ENCODE measurements at regions not wholly inside any gene's neighbourhood (a gene's known extent, or its start where the extent isn't known, plus 50 kb on each side); places are given as distances from the start of the nearest gene placed in this dataset.

DNA sequence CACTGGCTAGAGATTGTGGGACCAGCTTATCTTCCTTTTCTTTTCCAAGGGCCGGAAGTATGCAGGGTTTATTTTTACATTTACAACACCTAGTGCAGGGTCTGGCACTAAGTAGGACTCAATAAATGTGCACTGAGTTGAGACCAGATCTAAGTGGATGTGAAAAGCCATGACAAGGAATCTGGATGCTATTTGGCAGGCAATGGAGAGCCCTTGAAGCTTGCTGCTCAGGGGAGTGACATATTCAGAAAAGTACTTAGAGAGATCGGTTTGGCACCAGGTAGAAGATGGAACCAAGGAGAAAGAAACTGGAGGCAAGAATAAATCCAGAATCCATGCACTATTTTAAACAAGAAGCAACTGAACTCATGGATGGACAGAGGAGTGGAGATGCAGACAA is 815.8 kb downstream of the MAFB start:
- intact Hi-C loops (cut with DNase I), result no loop called here
- no peak for TF ChIP-seq POLR2A (IDR thresholded peaks at IDR 0.05)
- TF ChIP-seq, protein P1, sequence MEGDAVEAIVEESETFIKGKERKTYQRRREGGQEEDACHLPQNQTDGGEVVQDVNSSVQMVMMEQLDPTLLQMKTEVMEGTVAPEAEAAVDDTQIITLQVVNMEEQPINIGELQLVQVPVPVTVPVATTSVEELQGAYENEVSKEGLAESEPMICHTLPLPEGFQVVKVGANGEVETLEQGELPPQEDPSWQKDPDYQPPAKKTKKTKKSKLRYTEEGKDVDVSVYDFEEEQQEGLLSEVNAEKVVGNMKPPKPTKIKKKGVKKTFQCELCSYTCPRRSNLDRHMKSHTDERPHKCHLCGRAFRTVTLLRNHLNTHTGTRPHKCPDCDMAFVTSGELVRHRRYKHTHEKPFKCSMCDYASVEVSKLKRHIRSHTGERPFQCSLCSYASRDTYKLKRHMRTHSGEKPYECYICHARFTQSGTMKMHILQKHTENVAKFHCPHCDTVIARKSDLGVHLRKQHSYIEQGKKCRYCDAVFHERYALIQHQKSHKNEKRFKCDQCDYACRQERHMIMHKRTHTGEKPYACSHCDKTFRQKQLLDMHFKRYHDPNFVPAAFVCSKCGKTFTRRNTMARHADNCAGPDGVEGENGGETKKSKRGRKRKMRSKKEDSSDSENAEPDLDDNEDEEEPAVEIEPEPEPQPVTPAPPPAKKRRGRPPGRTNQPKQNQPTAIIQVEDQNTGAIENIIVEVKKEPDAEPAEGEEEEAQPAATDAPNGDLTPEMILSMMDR (IDR thresholded peaks at IDR 0.05), result no peak
- no peak for TF ChIP-seq POLR2AphosphoS5 (IDR thresholded peaks at IDR 0.05; ENCODE audit: insufficient read depth in 1 of 2, low read depth in 1 of 2)

DNA sequence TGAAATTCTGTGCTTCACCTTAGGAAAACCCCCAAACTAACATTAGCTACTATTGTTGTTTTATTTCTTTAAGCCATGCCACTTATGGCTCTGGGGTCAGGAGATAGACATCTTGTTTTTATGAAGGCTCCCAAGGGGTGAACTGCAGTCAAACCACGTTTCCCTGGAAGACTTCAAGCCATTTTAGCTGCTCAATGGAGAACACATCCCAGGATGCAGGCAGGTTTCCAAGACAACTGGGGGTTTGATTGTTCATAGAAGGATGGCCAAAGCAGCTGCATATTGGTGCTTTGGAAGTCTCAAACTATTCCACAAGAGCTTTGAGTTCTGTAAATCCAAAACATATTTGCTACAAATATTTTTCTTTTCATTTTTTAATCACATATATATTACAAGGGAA is 818.0 kb downstream of the MAFB start:
- intact Hi-C loops (cut with DNase I), result no loop called here
- no peaks in the 10 kb centered on the region for H3K9me3 ChIP-seq
- H3K36me3 ChIP-seq, result no peaks in the 10 kb centered on the region
- no peak overlapping the region for H3K27ac ChIP-seq
- H3K4me1 ChIP-seq, result peaks cover under 1% of the 10 kb centered on the region
- no peak for DNase-seq (ENCODE audit: extremely low spot score in 2 of 2)
- H3K27me3 ChIP-seq, result no peaks in the 10 kb centered on the region
- TF ChIP-seq POLR2A (IDR thresholded peaks at IDR 0.05), result no peak
- TF ChIP-seq, protein P1 (IDR thresholded peaks at IDR 0.05), result no peak
- no peak for TF ChIP-seq POLR2AphosphoS5 (IDR thresholded peaks at IDR 0.05; ENCODE audit: insufficient read depth in 1 of 2, low read depth in 1 of 2)
- no peak overlapping the region for H3K4me3 ChIP-seq

More for the DNA sequence above, 815.8 kb downstream of the MAFB start:
- DNase-seq (ENCODE audit: extremely low spot score in 2 of 2), result no peak
- H3K4me1 ChIP-seq, result peaks cover 8% of the 10 kb centered on the region
- H3K27me3 ChIP-seq, result no peaks in the 10 kb centered on the region
- no peaks in the 10 kb centered on the region for H3K36me3 ChIP-seq
- H3K27ac ChIP-seq, result no peak overlapping the region
- no peaks in the 10 kb centered on the region for H3K9me3 ChIP-seq
- no peak overlapping the region for H3K4me3 ChIP-seq

DNA sequence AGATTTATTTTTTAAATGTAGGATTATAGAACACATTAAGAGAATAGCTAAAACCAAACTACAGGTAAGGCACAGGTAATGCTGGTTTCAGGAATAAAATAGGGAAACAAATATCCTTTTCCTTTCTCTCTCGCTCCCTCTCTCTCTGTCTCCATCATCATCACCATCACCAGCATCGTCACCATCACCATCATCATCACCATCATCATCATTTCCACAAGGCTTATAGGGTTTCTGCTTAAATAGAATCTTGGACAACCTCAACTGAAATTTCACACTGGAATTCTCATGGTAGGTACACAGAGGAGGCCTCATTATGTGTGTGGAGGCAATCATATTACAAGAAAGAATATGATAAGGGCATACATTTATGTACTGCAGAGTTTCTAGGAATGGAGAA is 823.6 kb downstream of the MAFB start:
- Histone ChIP-seq H3K27me3 (no peaks in the 10 kb centered on the region), H3K9me3 (no peaks in the 10 kb centered on the region), H3K4me1 (no peaks in the 10 kb centered on the region), H3K36me3 (no peaks in the 10 kb centered on the region), H3K27ac (no peak overlapping the region), H3K4me3 (no peak overlapping the region)
- TF ChIP-seq, protein P1 (IDR thresholded peaks at IDR 0.05), result no peak
- TF ChIP-seq POLR2A (IDR thresholded peaks at IDR 0.05), result no peak
- TF ChIP-seq POLR2AphosphoS5 (IDR thresholded peaks at IDR 0.05; ENCODE audit: insufficient read depth in 1 of 2, low read depth in 1 of 2), result no peak
- DNase-seq (ENCODE audit: extremely low spot score in 2 of 2), result no peak
- intact Hi-C loops (cut with DNase I), result no loop called here

DNA sequence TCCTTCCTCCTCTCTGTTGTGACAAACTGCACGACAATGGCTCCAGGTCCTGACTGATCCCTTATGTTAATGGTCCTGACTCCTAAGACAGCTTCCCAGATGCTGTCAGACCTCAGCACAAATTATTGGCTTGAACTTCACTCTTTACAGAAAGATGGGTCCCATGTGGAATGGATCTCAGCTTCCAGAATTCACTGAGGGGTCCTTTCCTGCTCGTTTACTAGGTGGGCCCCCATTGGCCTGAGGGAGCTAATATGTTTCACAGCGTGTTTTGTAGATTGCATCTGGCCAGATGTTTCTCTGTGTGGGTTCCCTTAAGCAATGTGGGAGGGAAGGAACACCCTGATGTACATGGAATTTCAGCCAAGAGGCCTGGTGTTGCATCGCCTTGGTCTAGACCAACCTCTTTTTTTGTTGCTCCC is 826.6 kb downstream of the MAFB start:
- TF ChIP-seq, protein P1 (IDR thresholded peaks at IDR 0.05), result no peak
- TF ChIP-seq POLR2A (IDR thresholded peaks at IDR 0.05) (no peak), POLR2AphosphoS5 (IDR thresholded peaks at IDR 0.05; ENCODE audit: insufficient read depth in 1 of 2, low read depth in 1 of 2) (no peak)
- H3K4me1 ChIP-seq, result no peaks in the 10 kb centered on the region
- H3K9me3 ChIP-seq, result no peaks in the 10 kb centered on the region
- no peaks in the 10 kb centered on the region for H3K36me3 ChIP-seq
- no peaks in the 10 kb centered on the region for H3K27me3 ChIP-seq
- H3K4me3 ChIP-seq, result no peak overlapping the region
- no peak for DNase-seq (ENCODE audit: extremely low spot score in 2 of 2)
- H3K27ac ChIP-seq, result no peak overlapping the region
- intact Hi-C loops (cut with DNase I), result no loop called here

DNA sequence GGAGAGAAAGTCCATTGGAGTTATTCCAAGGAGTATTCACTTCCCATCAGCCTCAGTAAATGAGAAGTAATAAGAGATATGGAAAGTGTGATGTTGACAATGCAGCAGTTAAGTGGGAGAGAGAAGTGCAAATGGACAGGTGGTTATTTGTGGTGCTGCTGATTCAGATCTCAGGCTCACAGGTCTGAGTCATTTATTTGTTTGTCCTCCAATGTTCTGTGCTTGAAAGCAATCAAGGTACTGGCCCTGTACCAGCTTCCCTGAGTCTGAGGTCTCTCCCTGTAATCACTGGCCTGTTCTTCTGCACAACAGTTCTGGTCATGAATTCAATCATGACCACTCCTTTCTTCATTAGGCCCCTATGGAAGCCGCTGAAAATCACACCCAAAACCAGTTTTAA is 827.7 kb downstream of the MAFB start:
- TF ChIP-seq POLR2A (IDR thresholded peaks at IDR 0.05), result no peak
- Histone ChIP-seq H3K4me1 (no peaks in the 10 kb centered on the region), H3K36me3 (no peaks in the 10 kb centered on the region), H3K9me3 (no peaks in the 10 kb centered on the region), H3K4me3 (no peak overlapping the region), H3K27ac (no peak overlapping the region), H3K27me3 (no peaks in the 10 kb centered on the region)
- intact Hi-C loops (cut with DNase I), result no loop called here
- no peak for DNase-seq (ENCODE audit: extremely low spot score in 2 of 2)

DNA sequence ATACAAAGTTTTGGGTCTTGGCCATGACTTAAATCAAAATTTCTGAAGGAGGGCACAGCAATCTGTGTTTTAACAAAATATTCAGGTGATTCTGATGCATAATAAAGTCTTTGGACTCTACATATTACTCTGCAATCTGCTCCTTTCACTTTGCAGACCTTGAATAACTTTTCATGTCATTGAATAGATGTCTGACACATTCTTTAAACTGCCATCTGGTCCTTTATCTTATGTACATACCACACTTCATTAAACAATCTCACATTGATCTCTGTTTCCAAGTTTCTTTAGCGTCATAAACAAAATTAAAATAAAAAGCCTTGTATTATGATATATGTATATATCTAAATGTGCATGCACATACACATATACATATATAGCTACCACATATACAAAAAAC is 831.2 kb downstream of the MAFB start:
- no peak overlapping the region for H3K4me3 ChIP-seq
- intact Hi-C loops (cut with DNase I), result no loop called here
- H3K9me3 ChIP-seq, result no peaks in the 10 kb centered on the region
- TF ChIP-seq POLR2A (IDR thresholded peaks at IDR 0.05) (no peak), POLR2AphosphoS5 (IDR thresholded peaks at IDR 0.05; ENCODE audit: insufficient read depth in 1 of 2, low read depth in 1 of 2) (no peak)
- TF ChIP-seq, protein P1 (IDR thresholded peaks at IDR 0.05), result no peak
- H3K27ac ChIP-seq, result no peak overlapping the region
- no peak for DNase-seq (ENCODE audit: extremely low spot score in 2 of 2)
- H3K4me1 ChIP-seq, result no peaks in the 10 kb centered on the region
- H3K27me3 ChIP-seq, result no peaks in the 10 kb centered on the region
- no peaks in the 10 kb centered on the region for H3K36me3 ChIP-seq
